NCI-H1048 (cell line): ENCODE measurements at regions not wholly inside any gene's neighbourhood (a gene's known extent, or its start where the extent isn't known, plus 50 kb on each side); places are given as distances from the start of the nearest gene placed in this dataset.

ENCODE experiments used
- DNase-seq: peaks from one replicate; lab custom pipeline; 2025; lab: John Stamatoyannopoulos, UW

DNA sequence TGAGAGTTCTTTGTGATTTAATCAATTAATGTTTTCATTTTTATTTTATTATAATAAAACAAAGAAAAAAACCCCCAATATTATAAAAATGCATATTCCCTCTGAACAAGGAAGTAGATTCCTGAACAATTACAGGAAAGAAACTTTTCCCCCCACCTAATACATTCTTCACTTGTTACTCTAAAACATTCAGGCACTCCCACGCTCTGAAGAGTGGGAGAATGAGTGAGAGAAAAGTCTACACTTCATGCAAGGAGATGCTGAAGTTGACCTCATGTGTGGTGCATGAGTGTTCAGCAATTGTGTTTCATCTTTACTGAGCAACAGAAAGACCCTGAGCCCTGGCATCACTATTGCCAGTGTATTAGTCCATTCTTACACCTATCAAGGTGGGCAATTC lies 244.2 kb upstream of the IGFBP3 start:
- no peak for DNase-seq

DNA sequence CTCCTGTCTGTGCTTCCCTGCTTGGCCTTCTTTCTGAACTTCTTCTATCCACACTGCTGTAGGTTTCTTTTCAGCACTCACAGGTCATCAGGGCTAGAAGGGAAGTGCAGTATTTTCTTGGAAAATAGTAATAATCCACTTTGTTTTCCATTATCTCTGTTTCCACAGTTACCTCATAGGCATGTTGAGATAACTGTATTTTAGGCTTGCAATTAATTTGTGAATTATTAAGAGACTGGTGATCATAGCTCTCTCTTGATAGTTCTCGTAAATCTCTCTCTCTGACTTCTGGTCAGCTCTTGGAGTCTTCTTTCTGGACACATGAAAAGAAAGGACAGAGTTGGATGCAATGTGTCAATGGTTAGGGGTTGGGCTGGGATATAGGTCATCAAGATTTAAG lies 243.6 kb upstream of the IGFBP3 start:
- no peak for DNase-seq

DNA sequence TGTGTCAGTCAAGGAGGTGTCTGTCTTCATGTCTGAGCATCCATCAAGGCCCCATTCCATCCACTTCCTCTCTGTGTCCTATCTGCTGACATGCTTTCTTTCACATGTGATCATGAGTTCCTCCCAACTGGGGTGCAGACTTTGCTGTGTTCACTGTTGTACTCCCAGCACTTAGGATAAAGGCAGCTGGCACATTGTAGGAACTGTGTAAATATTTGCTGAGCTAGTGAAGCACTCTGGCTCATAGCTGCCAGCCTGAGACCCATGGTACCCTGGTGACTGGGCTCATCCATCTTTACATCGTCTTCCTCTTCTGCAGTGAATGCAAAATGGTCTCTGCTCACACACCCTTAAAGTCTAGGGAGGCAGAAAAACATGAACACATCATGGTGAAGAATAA lies 242.2 kb upstream of the IGFBP3 start:
- no peak for DNase-seq

DNA sequence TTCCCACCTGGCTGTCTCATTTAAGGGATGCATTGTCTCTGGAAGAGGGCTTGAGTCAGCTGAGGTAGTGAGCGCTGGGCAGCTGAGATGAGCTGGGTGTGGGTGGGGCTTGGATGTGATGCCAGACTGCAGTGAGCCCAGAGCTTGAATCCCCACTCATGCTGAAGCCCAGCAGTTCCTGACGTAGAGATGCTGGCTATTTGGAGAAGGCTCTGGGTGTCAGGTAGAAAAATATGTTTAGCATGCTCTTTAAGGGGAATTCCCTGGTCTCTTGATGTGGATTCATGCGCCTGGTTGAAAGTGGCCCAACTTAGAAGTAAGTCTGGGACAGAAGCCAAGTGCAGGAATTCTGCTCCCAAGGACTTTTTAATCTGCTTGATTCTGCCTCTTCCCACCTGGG lies 241.5 kb upstream of the IGFBP3 start:
- DNase-seq = no peak

DNA sequence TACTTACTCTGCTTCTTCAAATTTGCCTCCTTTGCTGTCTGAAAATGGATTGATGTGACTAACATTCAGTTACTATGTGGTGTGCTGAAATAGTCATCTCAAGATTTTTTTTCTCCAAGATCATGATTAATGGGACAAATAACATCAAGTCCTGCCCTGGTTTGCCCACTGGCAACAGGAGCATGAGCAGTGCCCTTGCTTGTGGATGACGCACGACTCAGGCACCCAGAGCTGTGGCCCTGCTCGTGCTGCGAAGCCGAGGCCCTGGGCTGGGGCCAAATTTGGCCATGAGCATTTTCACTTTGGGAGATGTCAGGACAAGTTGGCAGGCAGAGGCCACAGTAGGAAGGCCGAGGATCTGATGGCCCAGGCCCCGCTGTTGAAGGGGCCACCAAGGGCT lies 239.8 kb upstream of the IGFBP3 start:
- no peak for DNase-seq

DNA sequence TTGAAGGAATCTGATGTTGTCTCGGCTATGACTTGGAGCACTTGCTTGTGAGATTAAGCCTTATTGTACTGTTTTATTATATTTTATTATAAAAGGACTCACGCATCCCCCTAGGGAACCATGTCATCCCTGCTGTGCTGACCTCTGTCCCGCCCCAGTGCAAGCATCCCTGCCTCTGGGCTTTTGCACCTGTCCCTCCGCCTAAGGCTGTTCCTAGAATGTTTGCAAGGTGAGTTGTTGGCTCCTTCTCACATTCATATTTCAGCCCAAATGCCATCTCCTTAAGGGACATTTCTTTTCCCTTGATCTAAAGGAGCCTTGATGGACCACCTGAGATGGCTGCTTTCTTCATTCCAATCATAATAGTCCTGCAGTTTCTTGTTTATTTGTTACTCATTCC lies 236.9 kb upstream of the IGFBP3 start:
- DNase-seq = no peak

DNA sequence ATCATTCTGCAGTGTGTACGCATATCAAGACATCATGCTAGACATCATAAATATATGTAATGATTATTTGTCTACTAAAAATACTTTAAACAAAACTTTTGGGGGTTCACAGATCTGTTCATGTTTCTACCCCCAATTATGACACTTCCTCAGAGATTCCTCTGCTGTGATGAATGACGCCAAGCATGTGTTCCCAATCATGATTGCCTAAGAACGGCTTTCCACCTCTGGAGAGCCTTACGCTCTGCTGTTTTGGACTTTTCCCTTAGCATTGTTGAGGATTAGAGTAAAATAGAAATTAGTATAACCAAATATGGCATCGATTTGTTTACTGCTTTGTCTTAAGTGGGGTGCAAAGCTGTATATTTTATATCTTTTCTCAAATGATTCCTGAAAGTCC lies 236.3 kb upstream of the IGFBP3 start:
- no peak for DNase-seq

DNA sequence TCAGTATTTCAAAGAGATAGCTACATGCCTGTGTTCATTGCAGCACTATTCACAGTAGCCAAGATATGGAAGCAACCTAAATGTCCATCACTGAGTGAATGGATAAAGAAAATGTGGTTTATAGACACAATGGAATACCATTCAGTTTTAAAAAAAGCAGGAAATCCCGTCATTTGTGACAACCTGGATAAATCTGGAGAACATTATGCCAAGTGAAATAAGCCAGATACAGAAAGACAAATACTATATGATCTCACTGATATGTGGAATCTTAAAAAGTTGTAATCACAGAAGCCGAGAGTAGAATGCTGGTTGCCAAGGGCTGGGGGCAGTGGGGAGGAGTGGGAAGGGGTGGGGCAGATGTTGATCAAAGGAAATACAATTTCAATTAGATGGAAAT lies 235.8 kb upstream of the IGFBP3 start:
- no peak for DNase-seq

DNA sequence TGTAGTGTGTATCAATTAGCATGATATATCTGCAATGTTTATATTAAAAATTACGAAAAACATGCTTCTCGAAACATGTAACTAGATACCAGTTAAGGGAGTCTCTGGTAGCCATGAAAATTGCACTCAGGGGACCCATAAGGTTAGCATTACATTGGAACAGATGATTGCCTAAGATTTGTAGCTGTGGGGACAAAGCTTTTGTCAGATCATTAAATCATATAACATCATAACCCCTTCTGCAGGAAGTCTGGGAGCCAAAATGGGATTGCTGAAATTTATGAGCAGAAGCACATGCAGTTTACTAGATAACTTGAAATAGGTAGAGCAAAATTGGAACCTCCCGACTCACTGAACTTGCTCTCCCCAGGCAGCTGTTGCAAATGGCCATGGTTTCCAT lies 235.0 kb upstream of the IGFBP3 start:
- no peak for DNase-seq

DNA sequence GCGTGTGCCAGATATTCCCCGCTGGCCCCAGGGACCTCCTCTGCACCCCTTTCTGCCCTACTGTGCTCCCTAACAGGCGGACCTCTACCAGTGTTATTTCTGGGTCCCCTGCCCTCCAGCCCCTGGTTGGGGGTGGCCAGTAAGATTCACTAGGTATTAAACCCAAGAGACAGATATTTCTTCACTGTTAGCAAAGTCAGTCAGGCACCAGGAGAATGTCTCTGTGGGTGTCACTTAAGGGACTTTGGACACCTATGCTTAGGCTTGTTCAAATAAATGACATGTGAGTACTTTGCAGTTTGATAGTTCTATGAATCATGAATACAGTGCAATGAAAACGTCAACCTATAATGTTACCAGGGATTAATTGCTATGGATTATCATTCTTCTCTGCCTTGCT lies 234.3 kb upstream of the IGFBP3 start:
- no peak for DNase-seq

DNA sequence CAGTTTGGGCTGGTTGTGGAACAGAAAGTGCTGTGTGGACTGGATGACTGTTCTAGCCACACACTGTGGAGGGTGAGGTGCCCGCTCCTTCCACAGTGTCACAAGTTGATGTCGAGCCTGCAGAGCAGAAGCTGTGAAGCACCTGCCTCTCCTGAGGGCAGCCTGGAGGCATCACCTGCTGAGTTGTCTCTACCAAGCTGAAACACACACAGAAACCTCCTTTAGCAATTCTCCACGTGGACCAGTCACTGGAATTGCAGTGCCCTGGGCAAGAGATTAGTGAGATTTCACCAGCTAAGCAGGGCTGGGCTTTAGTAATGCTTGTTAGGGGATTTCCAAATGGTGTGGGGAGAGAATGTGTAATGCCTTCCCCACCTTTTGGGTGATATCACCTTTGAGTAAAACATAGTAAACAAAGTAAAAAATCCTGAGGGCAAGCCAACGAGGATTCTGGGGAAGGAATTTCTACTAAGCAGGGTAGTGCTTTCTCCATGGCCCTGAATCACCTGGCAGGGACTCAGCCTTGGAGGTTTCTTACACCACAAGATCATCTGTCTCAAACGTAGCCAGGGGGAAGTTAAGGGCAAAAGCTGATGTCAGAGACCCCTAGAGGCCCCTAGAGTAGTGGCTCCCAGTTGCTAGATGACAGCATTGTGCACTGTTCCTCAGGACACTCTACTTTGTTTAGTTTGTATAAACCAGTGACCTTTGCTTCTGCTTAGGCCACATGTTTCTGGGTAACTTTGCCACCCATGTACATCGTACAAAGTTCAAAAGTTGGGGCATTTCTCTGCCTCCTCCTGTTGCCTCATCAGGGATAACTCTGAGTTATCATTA lies 233.1 kb upstream of the IGFBP3 start:
- no peak for DNase-seq

DNA sequence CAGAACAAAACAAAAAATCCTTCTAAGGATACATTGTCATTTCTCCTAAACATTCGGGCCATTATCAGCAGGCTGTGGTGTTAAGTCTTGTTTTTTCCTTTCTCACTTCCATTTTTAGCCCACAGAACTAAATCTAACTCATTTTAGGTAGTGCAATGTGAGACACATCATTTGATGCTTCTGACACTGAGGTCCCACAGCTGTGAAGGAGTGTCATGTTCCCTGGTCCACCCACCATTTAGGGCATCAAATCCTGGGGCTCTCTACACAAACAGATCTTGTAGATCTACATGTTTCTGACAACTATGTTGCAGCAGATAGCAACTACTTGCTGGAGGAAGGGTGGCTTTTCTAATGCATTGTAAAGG lies 232.5 kb upstream of the IGFBP3 start:
- DNase-seq = no peak

DNA sequence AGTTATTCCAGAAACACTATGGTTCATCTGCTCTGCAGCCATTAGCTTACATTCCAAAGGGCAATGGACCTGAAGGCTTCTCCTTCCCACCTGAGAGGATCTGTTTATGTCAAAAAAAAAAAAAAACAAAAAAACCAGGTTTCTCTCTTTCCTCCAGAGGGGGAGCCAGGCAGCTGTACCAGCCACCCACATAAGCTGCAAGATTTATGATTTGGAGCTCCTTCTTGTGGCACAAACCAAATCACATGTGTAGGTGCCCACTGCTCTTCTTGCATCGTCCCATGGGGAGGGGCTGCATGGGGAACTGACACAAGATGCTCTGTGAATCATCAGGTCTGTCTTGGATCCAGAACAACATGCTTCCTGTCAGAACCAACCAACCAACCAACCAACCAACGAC lies 231.6 kb upstream of the IGFBP3 start:
- no peak for DNase-seq

DNA sequence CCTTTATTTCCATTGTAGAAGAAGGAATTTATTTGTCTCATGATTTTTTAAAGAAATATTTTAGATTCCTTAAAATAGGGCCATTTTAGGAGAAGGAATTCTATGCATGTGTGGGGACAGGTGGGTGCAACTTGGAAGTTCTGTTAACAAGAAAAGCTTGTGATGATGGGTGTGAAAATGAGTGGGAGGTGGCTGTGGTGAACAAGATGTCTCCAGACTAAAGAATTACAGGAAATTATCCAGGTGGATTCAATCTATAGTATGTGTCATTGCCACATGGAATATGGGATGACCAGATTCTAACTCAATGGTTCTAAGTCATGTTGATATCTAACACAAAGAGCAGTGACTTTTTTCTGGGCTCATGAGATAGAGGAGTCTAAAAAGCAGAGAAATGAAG lies 229.6 kb upstream of the IGFBP3 start:
- no peak for DNase-seq

DNA sequence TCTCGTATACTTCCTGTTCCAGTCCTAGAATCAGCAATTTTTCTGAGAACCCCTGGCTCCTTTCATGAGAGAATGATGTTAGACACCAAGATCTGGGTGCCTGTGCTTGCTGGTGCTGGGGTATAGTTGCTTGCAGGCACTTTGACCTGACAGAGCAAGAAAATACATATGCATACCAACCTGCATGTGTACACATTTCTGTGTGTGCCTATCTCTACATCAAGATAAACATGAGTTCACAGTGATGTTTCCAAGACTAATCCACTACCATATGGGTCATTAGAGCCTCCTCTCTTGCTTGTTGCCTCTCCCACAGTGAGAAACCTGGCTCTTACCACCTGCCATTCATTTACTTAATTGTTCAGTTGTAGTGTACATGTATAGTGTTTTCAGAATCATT lies 229.1 kb upstream of the IGFBP3 start:
- DNase-seq = no peak

DNA sequence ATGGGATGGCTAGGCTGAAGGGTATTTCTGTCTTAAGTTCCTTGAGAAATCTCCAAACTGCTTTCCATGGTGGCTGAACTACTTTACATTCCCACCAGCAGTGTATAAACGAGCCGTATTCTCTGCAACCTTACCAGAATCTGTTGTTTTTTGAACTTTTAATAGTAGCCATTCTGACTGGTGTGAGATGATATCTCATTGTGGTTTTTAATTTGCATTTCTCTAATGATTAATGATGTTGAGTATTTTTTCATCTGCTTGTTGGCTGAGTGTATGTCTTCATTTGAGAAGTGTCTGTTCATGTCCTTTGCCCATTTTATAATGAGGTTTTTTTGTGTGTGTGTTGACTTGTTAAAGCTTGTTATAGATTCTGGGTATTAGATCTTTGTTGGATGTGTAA lies 226.8 kb upstream of the IGFBP3 start:
- no peak for DNase-seq

DNA sequence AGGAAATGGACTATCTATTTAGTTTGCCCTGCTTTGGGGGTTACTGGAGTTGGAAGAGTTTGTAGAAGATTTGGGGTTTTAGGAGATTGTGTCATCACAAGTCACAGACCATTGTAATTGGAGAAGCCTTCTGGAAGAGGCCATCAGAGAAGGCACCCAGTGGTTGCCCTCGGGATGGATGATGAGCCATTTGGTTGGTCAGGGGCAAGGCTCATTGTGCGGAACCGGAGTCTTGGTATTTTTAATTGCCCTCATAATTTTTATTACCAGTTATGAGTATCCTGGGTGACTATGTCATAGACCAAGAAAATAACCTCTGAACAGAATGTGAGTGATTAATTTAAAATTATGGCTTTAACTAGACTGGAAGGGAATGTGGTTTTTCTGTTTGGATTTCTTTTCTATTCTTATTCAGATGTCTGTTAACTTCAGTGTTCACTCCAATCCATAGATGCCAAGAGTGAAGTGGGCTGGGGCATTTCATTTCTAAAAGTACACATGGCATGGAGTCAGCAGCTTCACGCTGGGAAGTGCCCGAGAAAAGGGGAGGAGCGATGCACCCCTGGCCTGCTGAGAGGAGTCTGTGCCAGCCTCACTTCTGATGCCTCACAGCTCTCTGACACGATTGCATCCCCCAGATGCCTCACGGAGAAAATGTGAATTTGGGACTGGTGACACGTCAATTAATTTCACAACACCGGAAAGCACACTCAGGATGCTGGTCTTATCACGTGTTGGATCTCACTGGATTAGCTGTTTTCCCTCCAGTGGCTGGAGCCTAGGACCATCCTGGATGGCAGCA lies 225.6 kb upstream of the IGFBP3 start:
- no peak for DNase-seq

DNA sequence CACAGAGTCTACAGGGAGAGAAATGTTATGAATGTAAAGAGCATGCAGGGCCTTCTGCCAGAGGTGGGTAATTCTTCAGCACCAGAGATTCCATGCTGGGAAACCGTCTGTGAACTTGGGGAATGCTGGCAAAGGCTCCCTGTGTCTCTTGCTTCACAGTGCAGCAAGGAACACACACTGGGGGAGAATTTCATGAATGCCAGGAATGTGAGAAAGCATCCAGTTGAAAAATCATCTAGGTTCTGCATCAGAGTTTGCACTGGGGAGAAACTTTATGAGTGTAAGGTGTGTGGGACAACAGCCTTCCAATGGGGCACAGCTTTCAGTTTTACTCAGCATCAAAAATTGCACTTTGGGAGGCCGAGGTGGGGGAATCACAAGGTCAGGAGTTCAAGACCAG lies 224.3 kb upstream of the IGFBP3 start:
- no peak for DNase-seq

DNA sequence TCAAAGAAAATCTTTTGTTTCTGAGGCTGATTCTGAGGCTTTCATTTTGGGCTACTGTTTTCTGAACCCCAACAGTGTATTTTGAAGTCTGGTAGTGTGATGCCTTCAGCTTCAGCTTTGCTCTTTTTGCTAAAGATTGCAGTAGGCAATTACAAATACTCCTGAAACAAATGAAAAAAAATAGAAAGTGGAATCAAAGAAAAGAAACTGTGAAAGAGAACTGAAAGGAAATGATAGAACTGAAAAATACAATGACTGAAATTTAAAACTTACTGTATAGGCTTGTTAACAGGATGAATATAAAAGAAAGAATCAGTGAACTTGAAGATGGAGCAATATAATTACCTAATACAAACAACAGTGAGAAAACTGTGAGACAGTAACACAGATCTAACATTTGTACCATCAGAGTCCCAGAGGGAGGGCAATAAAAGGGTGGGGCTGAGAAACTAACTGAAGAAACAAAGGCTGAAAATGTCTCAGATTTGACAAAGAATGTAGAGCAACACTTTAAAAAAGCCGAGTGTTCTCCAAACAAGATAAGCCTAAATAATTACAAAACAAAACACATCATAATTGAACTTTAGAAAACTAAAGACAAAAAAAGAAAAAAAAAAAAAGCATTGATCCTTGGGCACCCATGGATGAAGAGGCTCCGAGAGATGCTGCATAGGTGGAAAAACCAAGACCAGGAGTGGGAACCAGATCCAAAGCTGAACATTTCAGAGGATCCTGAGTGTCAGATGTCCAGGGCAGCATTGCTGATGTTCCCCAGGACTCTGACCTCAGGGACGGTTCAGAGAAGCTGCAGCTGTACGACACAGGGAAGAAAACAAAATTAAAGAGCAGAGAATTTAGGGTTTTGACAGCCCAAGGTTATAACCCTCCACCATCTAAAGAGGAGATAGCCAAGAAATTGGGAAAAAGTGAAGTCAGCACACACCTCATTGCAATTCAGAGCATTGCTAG lies 223.2 kb upstream of the IGFBP3 start:
- DNase-seq = no peak

DNA sequence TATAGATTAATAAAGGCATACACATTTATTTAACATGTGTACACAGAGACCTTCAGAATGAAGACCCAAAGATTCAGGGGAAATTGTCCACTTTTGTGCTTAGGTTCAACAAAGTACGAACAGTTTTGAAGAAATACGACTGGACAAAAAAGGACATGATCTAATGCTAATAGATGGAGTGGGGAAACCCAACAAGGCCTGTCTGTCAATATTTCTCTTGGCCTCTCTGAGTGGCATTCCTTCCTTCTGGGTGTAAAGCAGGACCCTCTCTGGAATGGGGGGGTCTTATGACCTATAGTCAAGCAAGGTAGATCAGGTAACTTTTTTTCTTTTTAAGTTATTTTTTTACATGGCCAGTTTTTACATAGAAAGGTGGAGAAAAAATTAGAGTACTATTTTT lies 222.3 kb upstream of the IGFBP3 start:
- DNase-seq = no peak

DNA sequence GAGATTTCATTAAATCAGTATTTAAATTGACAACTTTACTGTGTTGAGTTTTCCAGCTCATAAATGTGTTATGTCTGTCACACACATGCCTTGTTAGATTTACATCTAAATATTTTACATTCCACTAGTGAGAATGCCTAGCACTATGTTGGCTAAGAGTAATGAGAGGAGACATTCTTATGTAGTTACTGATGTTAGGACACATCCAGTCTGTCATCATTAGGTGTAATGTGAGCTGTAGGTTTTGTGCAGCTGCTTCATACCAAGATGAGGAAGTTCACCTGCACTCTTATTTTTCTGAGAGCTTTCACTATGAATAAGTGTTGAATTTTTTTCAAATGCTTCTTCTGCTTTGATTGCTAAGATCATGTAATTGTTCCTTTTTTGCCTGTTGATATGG lies 218.0 kb upstream of the IGFBP3 start:
- no peak for DNase-seq

DNA sequence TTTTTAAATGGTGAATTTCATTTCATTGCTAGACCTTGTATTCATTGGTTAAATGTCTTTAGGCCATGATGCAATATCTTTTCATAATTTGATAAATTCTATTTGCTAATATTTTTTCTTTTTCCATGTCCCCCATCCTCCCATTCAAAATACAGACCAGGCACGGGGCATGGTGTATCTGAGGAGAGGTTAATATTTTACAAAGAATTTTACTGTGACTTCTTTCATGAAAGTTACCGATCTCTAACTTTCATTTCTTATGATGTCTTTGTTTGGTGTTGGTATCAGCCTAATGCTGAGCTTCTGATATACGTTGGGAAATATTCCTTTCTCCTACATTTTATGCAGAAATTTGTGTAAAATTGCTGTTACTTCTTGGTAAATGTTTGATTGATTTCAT lies 216.7 kb upstream of the IGFBP3 start:
- no peak for DNase-seq

DNA sequence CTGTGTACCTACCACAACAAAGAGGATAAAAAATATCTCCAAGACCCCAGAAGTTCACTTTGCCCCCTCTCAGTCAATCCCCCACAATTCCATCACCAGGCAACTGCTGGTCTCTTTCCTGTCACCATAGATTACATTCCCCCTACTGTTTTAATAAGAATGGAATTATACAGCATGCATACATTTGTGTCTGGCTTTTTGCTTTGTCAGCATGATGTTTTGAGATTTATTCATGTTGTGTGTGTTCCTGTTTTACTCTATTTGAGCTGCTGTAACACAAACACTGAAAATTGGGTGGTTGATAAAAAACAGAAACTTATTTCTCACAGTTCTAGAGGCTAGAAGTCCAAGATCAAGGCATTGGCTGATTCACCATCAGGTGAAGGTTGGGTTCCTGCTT lies 214.5 kb upstream of the IGFBP3 start:
- DNase-seq = no peak
